ENCODE measurements at regions not wholly inside any gene's neighbourhood (a gene's known extent, or its start where the extent isn't known, plus 50 kb on each side); places are given as distances from the start of the nearest gene placed in this dataset.

GRCh38 chr12:90181216-90181615 is 472.6 kb upstream of the ATP2B1 start:
- no peak for DNase-seq
- Histone ChIP-seq H3K36me3 (no peaks in the 10 kb centered on the region), H3K9ac (ENCODE audit: low read depth in 2 of 2, low read length in 2 of 2) (no peak overlapping the region), H3K27me3 (no peaks in the 10 kb centered on the region), H3K4me1 (no peaks in the 10 kb centered on the region), H3K4me3 (no peak overlapping the region), H3K9me3 (no peaks in the 10 kb centered on the region), H3K27ac (no peak overlapping the region)
- TF ChIP-seq CTCF (IDR thresholded peaks at IDR 0.05), result no peak
- intact Hi-C loops (cut with DNase I), result no loop called here

- DNase-seq, result no peak
- TF ChIP-seq CTCF (IDR thresholded peaks at IDR 0.05), result no peak
- intact Hi-C loops (cut with DNase I), result no loop called here
- no peak overlapping the region for H3K9ac ChIP-seq (ENCODE audit: low read depth in 2 of 2, low read length in 2 of 2)
- H3K36me3 ChIP-seq, result no peaks in the 10 kb centered on the region
- no peaks in the 10 kb centered on the region for H3K9me3 ChIP-seq
- H3K27ac ChIP-seq, result no peak overlapping the region
- no peaks in the 10 kb centered on the region for H3K4me1 ChIP-seq
- H3K27me3 ChIP-seq, result no peaks in the 10 kb centered on the region
- H3K4me3 ChIP-seq, result no peak overlapping the region
Measured at GRCh38 chr12:90174956-90175355, 466.3 kb upstream of the ATP2B1 start.

GRCh38 chr12:90174198-90174510 is 465.5 kb upstream of the ATP2B1 start:
- no peak overlapping the region for H3K27ac ChIP-seq
- H3K9ac ChIP-seq (ENCODE audit: low read depth in 2 of 2, low read length in 2 of 2), result no peak overlapping the region
- H3K9me3 ChIP-seq, result no peaks in the 10 kb centered on the region
- no peak for TF ChIP-seq CTCF (IDR thresholded peaks at IDR 0.05)
- no peaks in the 10 kb centered on the region for H3K27me3 ChIP-seq
- H3K4me3 ChIP-seq, result no peak overlapping the region
- no peak for DNase-seq
- intact Hi-C loops (cut with DNase I), result no loop called here
- H3K36me3 ChIP-seq, result no peaks in the 10 kb centered on the region
- H3K4me1 ChIP-seq, result no peaks in the 10 kb centered on the region

- no peaks in the 10 kb centered on the region for H3K27me3 ChIP-seq
- H3K9me3 ChIP-seq, result no peaks in the 10 kb centered on the region
- no peak overlapping the region for H3K27ac ChIP-seq
- no peaks in the 10 kb centered on the region for H3K36me3 ChIP-seq
- intact Hi-C loops (cut with DNase I), result no loop called here
- DNase-seq, result no peak
- H3K4me3 ChIP-seq, result no peak overlapping the region
- no peak overlapping the region for H3K9ac ChIP-seq (ENCODE audit: low read depth in 2 of 2, low read length in 2 of 2)
- TF ChIP-seq CTCF (IDR thresholded peaks at IDR 0.05), result no peak
- H3K4me1 ChIP-seq, result no peaks in the 10 kb centered on the region
Measured at GRCh38 chr12:90173499-90174197, 465.0 kb upstream of the ATP2B1 start.

- H3K27me3 ChIP-seq, result no peaks in the 10 kb centered on the region
- no peak overlapping the region for H3K27ac ChIP-seq
- DNase-seq, result no peak
- no peaks in the 10 kb centered on the region for H3K9me3 ChIP-seq
- no peaks in the 10 kb centered on the region for H3K4me1 ChIP-seq
- H3K4me3 ChIP-seq, result no peak overlapping the region
- intact Hi-C loops (cut with DNase I), result no loop called here
- H3K36me3 ChIP-seq, result no peaks in the 10 kb centered on the region
- TF ChIP-seq CTCF (IDR thresholded peaks at IDR 0.05), result no peak
- H3K9ac ChIP-seq (ENCODE audit: low read depth in 2 of 2, low read length in 2 of 2), result no peak overlapping the region
Measured at GRCh38 chr12:90172524-90172923, 463.9 kb upstream of the ATP2B1 start.

All from colonic mucosa (tissue), 4 donors.